Sigmoid colon (tissue), 4 donors: ENCODE measurements at regions not wholly inside any gene's neighbourhood (a gene's known extent, or its start where the extent isn't known, plus 50 kb on each side); places are given as distances from the start of the nearest gene placed in this dataset.

Source experiments
- EP300 ChIP-seq, 4 donors: sonication (generic); formaldehyde crosslinking; IDR thresholded peaks; one replicate each; pipeline ENCODE4 v1.6.1; 2017; ENCODE audit warnings: antibody characterized with exemption in 4 of 4
- POLR2A ChIP-seq, 2 donors: fragments of 450-650 bp; IDR thresholded peaks; one replicate each; pipeline ENCODE4 v1.6.1; 2016; ENCODE audit warnings: antibody characterized with exemption in 2 of 2, mild to moderate bottlenecking in 2 of 2, moderate library complexity in 2 of 2
- POLR2AphosphoS5 ChIP-seq, 4 donors: sonication (generic); formaldehyde crosslinking; IDR thresholded peaks; one replicate each; pipeline ENCODE4 v1.6.1; 2017; ENCODE audit warnings: antibody characterized with exemption in 4 of 4
- TF ChIP-seq, protein P1 (sequence below), 4 experiments: fragments of 450-650 bp in 3 of 4; fragments of 200-600 bp in 1 of 4; IDR thresholded peaks; one replicate each; pipeline ENCODE4 v1.5.1; 2016 to 2019; ENCODE audit warnings: antibody characterized with exemption in 4 of 4, mild to moderate bottlenecking in 3 of 4, moderate library complexity in 2 of 4

DNA sequence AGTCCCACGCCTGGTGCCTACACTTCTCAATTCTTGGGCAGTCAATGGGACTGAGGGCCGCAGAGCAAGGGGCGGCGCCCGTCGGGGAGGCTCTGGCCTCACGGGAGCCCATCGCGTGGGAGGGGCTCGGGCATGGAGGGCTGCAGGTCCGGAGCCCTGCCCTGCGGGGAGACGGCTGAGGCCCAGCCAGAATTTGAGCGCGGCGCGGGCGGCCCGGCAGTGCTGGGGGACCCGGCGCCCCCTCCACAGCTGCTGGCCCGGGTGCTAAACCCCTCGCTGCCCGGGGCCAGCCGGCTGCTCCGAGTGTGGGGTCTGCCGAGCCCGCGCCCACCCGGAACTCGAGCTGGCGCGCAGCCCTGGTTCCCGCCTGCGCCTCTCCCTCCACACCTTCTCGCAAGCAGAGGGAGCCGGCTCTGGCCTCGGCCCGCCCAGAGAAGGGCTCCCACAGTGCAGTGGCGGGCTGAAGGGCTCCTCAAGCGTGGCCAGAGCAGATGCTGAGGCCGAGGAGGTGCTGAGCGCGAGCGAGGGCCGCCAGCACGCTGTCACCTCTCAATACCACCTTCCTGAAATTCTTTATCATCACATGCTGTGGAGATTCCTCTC, 58.5 kb downstream of the BAK1 start:
- TF ChIP-seq, protein P1, sequence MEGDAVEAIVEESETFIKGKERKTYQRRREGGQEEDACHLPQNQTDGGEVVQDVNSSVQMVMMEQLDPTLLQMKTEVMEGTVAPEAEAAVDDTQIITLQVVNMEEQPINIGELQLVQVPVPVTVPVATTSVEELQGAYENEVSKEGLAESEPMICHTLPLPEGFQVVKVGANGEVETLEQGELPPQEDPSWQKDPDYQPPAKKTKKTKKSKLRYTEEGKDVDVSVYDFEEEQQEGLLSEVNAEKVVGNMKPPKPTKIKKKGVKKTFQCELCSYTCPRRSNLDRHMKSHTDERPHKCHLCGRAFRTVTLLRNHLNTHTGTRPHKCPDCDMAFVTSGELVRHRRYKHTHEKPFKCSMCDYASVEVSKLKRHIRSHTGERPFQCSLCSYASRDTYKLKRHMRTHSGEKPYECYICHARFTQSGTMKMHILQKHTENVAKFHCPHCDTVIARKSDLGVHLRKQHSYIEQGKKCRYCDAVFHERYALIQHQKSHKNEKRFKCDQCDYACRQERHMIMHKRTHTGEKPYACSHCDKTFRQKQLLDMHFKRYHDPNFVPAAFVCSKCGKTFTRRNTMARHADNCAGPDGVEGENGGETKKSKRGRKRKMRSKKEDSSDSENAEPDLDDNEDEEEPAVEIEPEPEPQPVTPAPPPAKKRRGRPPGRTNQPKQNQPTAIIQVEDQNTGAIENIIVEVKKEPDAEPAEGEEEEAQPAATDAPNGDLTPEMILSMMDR (IDR thresholded peaks at IDR 0.05) = no peak
- TF ChIP-seq EP300 (IDR thresholded peaks at IDR 0.05) = no peak
- no peak for TF ChIP-seq POLR2A (IDR thresholded peaks at IDR 0.05)
- TF ChIP-seq POLR2AphosphoS5 (IDR thresholded peaks at IDR 0.05) = no peak
